Smooth muscle cell (in vitro differentiated cells): ENCODE measurements at regions not wholly inside any gene's neighbourhood (a gene's known extent, or its start where the extent isn't known, plus 50 kb on each side); places are given as distances from the start of the nearest gene placed in this dataset.

Experiments used
- DNase-seq: peaks from one replicate; lab custom pipeline; 2025; ENCODE audit not compliant: unreplicated experiment; lab: John Stamatoyannopoulos, UW
- H2AFZ ChIP-seq: fragments of 200-600 bp; sonication (generic); 2 replicates; pipeline ENCODE4 v1.6.0; 2016; ENCODE audit warnings: antibody characterized with exemption, low read depth, mild to moderate bottlenecking
- H3F3A ChIP-seq: fragments of 200-600 bp; sonication (generic); 2 replicates; pipeline ENCODE4 v1.6.0; 2017; ENCODE audit warnings: antibody characterized with exemption, low read depth
- H3K27ac ChIP-seq: fragments of 200-600 bp; sonication (generic); 2 replicates; pipeline ENCODE4 v1.5.1; 2016; ENCODE audit warnings: low read depth, mild to moderate bottlenecking
- H3K27me3 ChIP-seq: fragments of 200-600 bp; sonication (generic); 2 replicates; pipeline ENCODE4 v1.6.1; 2016; ENCODE audit warnings: low read depth, mild to moderate bottlenecking
- H3K36me3 ChIP-seq: fragments of 200-600 bp; sonication (generic); 2 replicates; pipeline ENCODE4 v1.5.1; 2016; ENCODE audit warnings: low read depth
- H3K4me1 ChIP-seq: fragments of 200-600 bp; sonication (generic); 2 replicates; pipeline ENCODE4 v1.5.1; 2016; ENCODE audit warnings: low read depth
- H3K4me2 ChIP-seq: fragments of 200-600 bp; sonication (generic); 2 replicates; pipeline ENCODE4 v1.6.0; 2016; ENCODE audit warnings: mild to moderate bottlenecking
- H3K4me3 ChIP-seq: fragments of 200-600 bp; sonication (generic); 2 replicates; pipeline ENCODE4 v1.5.1; 2016; ENCODE audit warnings: mild to moderate bottlenecking
- H3K79me2 ChIP-seq: fragments of 200-600 bp; sonication (generic); 2 replicates; pipeline ENCODE4 v1.6.0; 2016; ENCODE audit warnings: low read depth, mild to moderate bottlenecking
- H3K9ac ChIP-seq: fragments of 200-600 bp; sonication (generic); 2 replicates; pipeline ENCODE4 v1.6.0; 2016; ENCODE audit warnings: low read depth
- H3K9me3 ChIP-seq: fragments of 200-600 bp; sonication (generic); replicated peaks from 2 replicates; pipeline ENCODE4 v1.5.1; 2016; ENCODE audit warnings: low read depth
- H4K20me1 ChIP-seq: fragments of 200-600 bp; sonication (generic); 2 replicates; pipeline ENCODE4 v1.6.0; 2016; ENCODE audit warnings: low read depth
- CTCF ChIP-seq: fragments of 200-600 bp; sonication (generic); IDR thresholded peaks from 2 replicates; pipeline ENCODE4 v1.5.1; 2017; ENCODE audit warnings: borderline replicate concordance, mild to moderate bottlenecking, antibody characterized with exemption; ENCODE audit not compliant: insufficient read depth, poor library complexity, severe bottlenecking
- WGBS: methylation state at CpG from one replicate; pipeline ENCODE4 v1.1.7; 2016; ENCODE audit warnings: low lambda C conversion rate; 5-methylcytosine and 5-hydroxymethylcytosine counted together

- no peak for DNase-seq
- Histone ChIP-seq H3K79me2 (no peaks in the 10 kb centered on the region), H3K36me3 (no peaks in the 10 kb centered on the region), H3F3A (no peaks in the 10 kb centered on the region), H3K4me2 (no peak overlapping the region), H3K27ac (no peak overlapping the region), H2AFZ (no peak overlapping the region), H4K20me1 (no peaks in the 10 kb centered on the region), H3K9ac (no peak overlapping the region), H3K9me3 (no peaks in the 10 kb centered on the region), H3K4me1 (peaks cover 4% of the 10 kb centered on the region), H3K4me3 (no peak overlapping the region), H3K27me3 (peaks cover 8% of the 10 kb centered on the region)
- no peak for TF ChIP-seq CTCF
- WGBS = 30% methylated on average over 2 of the region's 2 CpGs
These were observed 347.7 kb downstream of the TGFB2 start for GRCh38 chr1:218692808-218693207.

- Histone ChIP-seq H3K9ac (no peak overlapping the region), H2AFZ (no peak overlapping the region), H3K9me3 (no peaks in the 10 kb centered on the region), H4K20me1 (no peaks in the 10 kb centered on the region), H3K79me2 (no peaks in the 10 kb centered on the region), H3K27me3 (peaks cover 8% of the 10 kb centered on the region), H3K4me1 (peaks cover 4% of the 10 kb centered on the region), H3K4me3 (no peak overlapping the region), H3K36me3 (no peaks in the 10 kb centered on the region), H3K4me2 (peak overlapping the region; percentile 6), H3F3A (no peaks in the 10 kb centered on the region), H3K27ac (no peak overlapping the region)
- 9% methylated on average over 2 of the region's 2 CpGs for WGBS
- TF ChIP-seq CTCF = no peak
- no peak for DNase-seq
These were observed 348.5 kb downstream of the TGFB2 start for GRCh38 chr1:218693599-218693998.

- Histone ChIP-seq H3K79me2 (no peaks in the 10 kb centered on the region), H3K4me1 (peaks cover 4% of the 10 kb centered on the region), H3K36me3 (no peaks in the 10 kb centered on the region), H3K9me3 (no peaks in the 10 kb centered on the region), H2AFZ (no peak overlapping the region), H4K20me1 (no peaks in the 10 kb centered on the region), H3K27ac (no peak overlapping the region), H3K4me2 (peak overlapping the region; percentile 6), H3K9ac (no peak overlapping the region), H3K27me3 (peaks cover 12% of the 10 kb centered on the region), H3K4me3 (no peak overlapping the region), H3F3A (no peaks in the 10 kb centered on the region)
- no peak for DNase-seq
- WGBS = 89% methylated on average over 3 of the region's 3 CpGs
- TF ChIP-seq CTCF = no peak
These were observed 348.9 kb downstream of the TGFB2 start for GRCh38 chr1:218694085-218694484.

GRCh38 chr1:218694636-218695035 is 349.5 kb downstream of the TGFB2 start:
- Histone ChIP-seq H3K36me3 (no peaks in the 10 kb centered on the region), H3F3A (no peaks in the 10 kb centered on the region), H3K9ac (no peak overlapping the region), H3K79me2 (no peaks in the 10 kb centered on the region), H3K9me3 (no peaks in the 10 kb centered on the region), H4K20me1 (no peaks in the 10 kb centered on the region), H3K4me3 (no peak overlapping the region), H3K4me1 (peaks cover 4% of the 10 kb centered on the region), H3K4me2 (no peak overlapping the region), H3K27ac (no peak overlapping the region), H3K27me3 (peaks cover 15% of the 10 kb centered on the region), H2AFZ (no peak overlapping the region)
- TF ChIP-seq CTCF = no peak
- 29% methylated on average over 1 of the region's 1 CpG for WGBS
- no peak for DNase-seq
